ENCODE measurements at regions not wholly inside any gene's neighbourhood (a gene's known extent, or its start where the extent isn't known, plus 50 kb on each side); places are given as distances from the start of the nearest gene placed in this dataset.
A peak's percentile ranks its signal among the peaks of the same experiment; 100 is the strongest.

GRCh38 chr7:22586786-22587140, 86.8 kb upstream of the STEAP1B start:
- no peak for DNase-seq (ENCODE audit: low read depth in 2 of 2)

GRCh38 chr7:22586101-22586785, 86.3 kb upstream of the STEAP1B start:
- no peak for DNase-seq (ENCODE audit: low read depth in 2 of 2)

GRCh38 chr7:22584179-22584578, 84.2 kb upstream of the STEAP1B start:
- DNase-seq (ENCODE audit: low read depth in 2 of 2): no peak

GRCh38 chr7:22582863-22583622, 83.1 kb upstream of the STEAP1B start:
- DNase-seq (ENCODE audit: low read depth in 2 of 2): peak in 1 of 2 experiments; percentile 44

- no peak for DNase-seq (ENCODE audit: low read depth in 2 of 2)
Measured at GRCh38 chr7:22581099-22581498, 81.1 kb upstream of the STEAP1B start.

- DNase-seq (ENCODE audit: low read depth in 2 of 2): no peak
Measured at GRCh38 chr7:22579961-22580360, 80.0 kb upstream of the STEAP1B start.

- DNase-seq (ENCODE audit: low read depth in 2 of 2): no peak
Measured at GRCh38 chr7:22578007-22578733, 78.2 kb upstream of the STEAP1B start.

- peak; percentile 96 to 97 for DNase-seq (ENCODE audit: low read depth in 2 of 2)
Measured at GRCh38 chr7:22577470-22578001, 77.5 kb upstream of the STEAP1B start.

GRCh38 chr7:22576612-22577469, 76.9 kb upstream of the STEAP1B start:
- no peak for DNase-seq (ENCODE audit: low read depth in 2 of 2)

GRCh38 chr7:22574754-22575520, 74.9 kb upstream of the STEAP1B start:
- DNase-seq (ENCODE audit: low read depth in 2 of 2): peak in 1 of 2 experiments; percentile 46

- DNase-seq (ENCODE audit: low read depth in 2 of 2): no peak
Measured at GRCh38 chr7:22572937-22573336, 72.9 kb upstream of the STEAP1B start.

GRCh38 chr7:22572292-22572691, 72.3 kb upstream of the STEAP1B start:
- no peak for DNase-seq (ENCODE audit: low read depth in 2 of 2)

- no peak for DNase-seq (ENCODE audit: low read depth in 2 of 2)
Measured at GRCh38 chr7:22571766-22572165, 71.8 kb upstream of the STEAP1B start.

- DNase-seq (ENCODE audit: low read depth in 2 of 2): no peak
Measured at GRCh38 chr7:22569586-22570321, 69.8 kb upstream of the STEAP1B start.

GRCh38 chr7:22566592-22566991, 66.6 kb upstream of the STEAP1B start:
- no peak for DNase-seq (ENCODE audit: low read depth in 2 of 2)

- DNase-seq (ENCODE audit: low read depth in 2 of 2): no peak
Measured at GRCh38 chr7:22566176-22566575, 66.2 kb upstream of the STEAP1B start.

- DNase-seq (ENCODE audit: low read depth in 2 of 2): no peak
Measured at GRCh38 chr7:22565315-22565811, 65.4 kb upstream of the STEAP1B start.

GRCh38 chr7:22564511-22565045, 64.6 kb upstream of the STEAP1B start:
- peak in 1 of 2 experiments; percentile 57 for DNase-seq (ENCODE audit: low read depth in 2 of 2)

- no peak for DNase-seq (ENCODE audit: low read depth in 2 of 2)
Measured at GRCh38 chr7:22563621-22564241, 63.7 kb upstream of the STEAP1B start.
